OCI-LY7 (cell line): ENCODE measurements at regions not wholly inside any gene's neighbourhood (a gene's known extent, or its start where the extent isn't known, plus 50 kb on each side); places are given as distances from the start of the nearest gene placed in this dataset.

Experiments used
- BruUV-seq: library from RNA; stranded (reverse); fragments of 400-500 nt; replicated peaks from 2 replicates; lab custom pipeline; 2021; lab: Mats Ljungman, UMichigan
- CTCF ChIA-PET: fragments of 300-600 bp; sonication (Branson Sonifier 250); formaldehyde crosslinking; loops from one replicate; lab custom pipeline; 2022; ENCODE audit warnings: antibody characterized with exemption; ENCODE audit not compliant: unreplicated experiment; lab: Charles Lee
- POLR2A ChIA-PET: fragments of 300-600 bp; sonication (Branson Sonifier 250); formaldehyde crosslinking; loops from one replicate; lab custom pipeline; 2022; ENCODE audit warnings: antibody characterized with exemption; lab: Charles Lee
- DNase-seq: peaks from one replicate; pipeline ENCODE4 v3.0.0-alpha.2; 2015; ENCODE audit warnings: low spot score
- H2AFZ ChIP-seq: fragments of 200-600 bp; sonication (generic), shearing (Covaris generic); 2 replicates; pipeline ENCODE4 v1.6.1; 2014; ENCODE audit warnings: mild to moderate bottlenecking, antibody characterized with exemption, low read length, moderate library complexity
- H3K27ac ChIP-seq: fragments of 200-600 bp; sonication (generic); 2 replicates; pipeline ENCODE4 v1.5.1; 2014; ENCODE audit warnings: mixed run types, low read depth, mild to moderate bottlenecking, moderate library complexity, low read length, inconsistent platforms; ENCODE audit not compliant: poor library complexity, severe bottlenecking
- H3K36me3 ChIP-seq: fragments of 200-600 bp; sonication (generic); 2 replicates; pipeline ENCODE4 v1.6.1; 2014; ENCODE audit warnings: mild to moderate bottlenecking, antibody characterized with exemption, low read length, moderate library complexity, mixed read lengths; ENCODE audit not compliant: insufficient read depth
- H3K4me1 ChIP-seq: fragments of 200-600 bp; sonication (generic); 2 replicates; pipeline ENCODE4 v1.5.1; 2014; ENCODE audit warnings: mild to moderate bottlenecking, low read length; ENCODE audit not compliant: insufficient read depth, poor library complexity, severe bottlenecking
- H3K4me2 ChIP-seq: fragments of 200-600 bp; sonication (generic); 2 replicates; pipeline ENCODE4 v1.6.1; 2014; ENCODE audit warnings: mild to moderate bottlenecking, low read length
- H3K4me3 ChIP-seq: fragments of 200-600 bp; sonication (generic); 2 replicates; pipeline ENCODE4 v1.5.1; 2014; ENCODE audit warnings: mild to moderate bottlenecking, low read depth, low read length; ENCODE audit not compliant: poor library complexity, severe bottlenecking
- H3K79me2 ChIP-seq: fragments of 200-600 bp; sonication (generic); 2 replicates; pipeline ENCODE4 v1.6.1; 2016; ENCODE audit warnings: low read depth, mild to moderate bottlenecking, low read length, moderate library complexity, mixed read lengths; ENCODE audit not compliant: insufficient read depth
- H3K9me2 ChIP-seq: fragments of 200-600 bp; sonication (generic); 2 replicates; pipeline ENCODE4 v1.6.1; 2016; ENCODE audit warnings: mild to moderate bottlenecking, low read length, mixed read lengths; ENCODE audit not compliant: insufficient read depth
- H3K9me3 ChIP-seq: fragments of 200-600 bp; sonication (generic); 2 replicates; pipeline ENCODE4 v1.6.1; 2014; ENCODE audit warnings: mild to moderate bottlenecking, mixed run types, low read length, mixed read lengths
- H4K20me1 ChIP-seq: fragments of 200-600 bp; sonication (generic); 2 replicates; pipeline ENCODE4 v1.6.1; 2014; ENCODE audit warnings: mild to moderate bottlenecking, antibody characterized with exemption, low read length, moderate library complexity, mixed read lengths; ENCODE audit not compliant: insufficient read depth
- EZH2phosphoT487 ChIP-seq: fragments of 200-600 bp; sonication (generic); IDR thresholded peaks from 2 replicates; pipeline ENCODE4 v1.6.1; 2018; ENCODE audit warnings: low read depth, borderline replicate concordance, mild to moderate bottlenecking, mixed run types, antibody characterized with exemption, low read length, moderate library complexity, mixed read lengths
- intact Hi-C: fragments of 100-400 bp; cut with micrococcal nuclease; formaldehyde crosslinking; loops from one replicate; pipeline ENCODE4 v1.10.0; 2022; ENCODE audit not compliant: unreplicated experiment
- TF ChIP-seq, protein P1 (sequence below): fragments of 200-600 bp; sonication (generic); conservative IDR thresholded peaks from 2 replicates; pipeline ENCODE4 v1.5.1; 2014; ENCODE audit warnings: mild to moderate bottlenecking, antibody characterized with exemption, low read length, moderate library complexity, mixed read lengths

DNA sequence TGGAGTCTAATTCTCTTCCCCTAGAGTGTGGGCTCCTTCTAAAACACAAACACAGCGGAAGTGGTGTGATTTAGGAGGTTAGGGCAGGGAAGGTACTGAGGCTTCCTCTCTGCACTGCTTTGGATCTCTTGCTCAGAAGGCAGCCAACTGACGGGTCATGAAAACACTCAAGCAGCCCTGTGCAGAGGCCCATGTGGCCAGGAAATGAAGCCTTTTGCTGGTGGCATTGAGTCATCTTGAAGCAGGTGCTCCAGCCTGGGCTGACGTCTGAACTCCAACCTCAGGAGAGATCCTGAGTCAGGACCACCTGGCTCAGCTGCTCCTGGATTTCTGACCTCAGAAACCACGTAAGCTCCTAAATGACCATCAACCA, 72.9 kb downstream of the MRM1 start:
- Histone ChIP-seq H3K79me2 (no peaks in the 10 kb centered on the region), H3K9me3 (no peaks in the 10 kb centered on the region), H3K4me2 (no peak overlapping the region), H3K36me3 (no peaks in the 10 kb centered on the region), H4K20me1 (no peaks in the 10 kb centered on the region), H2AFZ (no peak overlapping the region), H3K9me2 (no peaks in the 10 kb centered on the region), H3K27ac (no peak overlapping the region), H3K4me3 (no peak overlapping the region), H3K4me1 (no peaks in the 10 kb centered on the region)
- POLR2A ChIA-PET = no interaction called here
- no TSS peak for BruUV-seq
- intact Hi-C loops = no loop called here
- CTCF ChIA-PET = no interaction called here
- no peak for DNase-seq
- TF ChIP-seq, protein P1, sequence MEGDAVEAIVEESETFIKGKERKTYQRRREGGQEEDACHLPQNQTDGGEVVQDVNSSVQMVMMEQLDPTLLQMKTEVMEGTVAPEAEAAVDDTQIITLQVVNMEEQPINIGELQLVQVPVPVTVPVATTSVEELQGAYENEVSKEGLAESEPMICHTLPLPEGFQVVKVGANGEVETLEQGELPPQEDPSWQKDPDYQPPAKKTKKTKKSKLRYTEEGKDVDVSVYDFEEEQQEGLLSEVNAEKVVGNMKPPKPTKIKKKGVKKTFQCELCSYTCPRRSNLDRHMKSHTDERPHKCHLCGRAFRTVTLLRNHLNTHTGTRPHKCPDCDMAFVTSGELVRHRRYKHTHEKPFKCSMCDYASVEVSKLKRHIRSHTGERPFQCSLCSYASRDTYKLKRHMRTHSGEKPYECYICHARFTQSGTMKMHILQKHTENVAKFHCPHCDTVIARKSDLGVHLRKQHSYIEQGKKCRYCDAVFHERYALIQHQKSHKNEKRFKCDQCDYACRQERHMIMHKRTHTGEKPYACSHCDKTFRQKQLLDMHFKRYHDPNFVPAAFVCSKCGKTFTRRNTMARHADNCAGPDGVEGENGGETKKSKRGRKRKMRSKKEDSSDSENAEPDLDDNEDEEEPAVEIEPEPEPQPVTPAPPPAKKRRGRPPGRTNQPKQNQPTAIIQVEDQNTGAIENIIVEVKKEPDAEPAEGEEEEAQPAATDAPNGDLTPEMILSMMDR = no peak

DNA sequence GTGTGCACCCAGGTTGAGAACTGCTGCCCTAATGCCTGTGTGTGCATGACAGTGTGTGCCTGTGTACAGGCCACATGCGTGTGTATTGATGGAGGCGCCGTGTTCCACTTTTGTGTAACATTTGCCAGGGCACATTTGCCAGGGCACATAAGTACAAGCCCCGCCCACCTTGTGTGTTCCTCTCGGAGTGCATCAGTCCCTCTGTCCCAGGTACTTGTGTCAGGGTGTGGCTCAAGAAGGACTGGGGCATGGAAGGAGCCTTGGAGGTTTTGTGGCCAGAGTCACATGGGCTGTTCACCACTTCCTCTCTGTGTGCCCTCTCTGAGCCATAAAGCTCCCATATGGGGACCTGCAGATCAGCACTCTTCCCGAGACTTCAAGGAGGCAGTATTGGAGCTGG, 73.9 kb downstream of the MRM1 start:
- H3K36me3 ChIP-seq = no peaks in the 10 kb centered on the region
- no TSS peak for BruUV-seq
- H3K9me3 ChIP-seq = no peaks in the 10 kb centered on the region
- POLR2A ChIA-PET = interaction anchor here (0.5 kb wide), 1 partner anchor 624 kb away, joined by 3 read pairs; no protein-coding TSS in a partner anchor
- CTCF ChIA-PET = no interaction called here
- no peaks in the 10 kb centered on the region for H4K20me1 ChIP-seq
- H3K79me2 ChIP-seq = no peaks in the 10 kb centered on the region
- no peak for TF ChIP-seq EZH2phosphoT487
- TF ChIP-seq, protein P1 = no peak
- H2AFZ ChIP-seq = no peak overlapping the region
- intact Hi-C loops = no loop called here
- H3K9me2 ChIP-seq = no peaks in the 10 kb centered on the region
- H3K4me1 ChIP-seq = no peaks in the 10 kb centered on the region
- H3K4me3 ChIP-seq = no peak overlapping the region
- H3K27ac ChIP-seq = no peak overlapping the region
- DNase-seq = no peak
- H3K4me2 ChIP-seq = no peak overlapping the region

DNA sequence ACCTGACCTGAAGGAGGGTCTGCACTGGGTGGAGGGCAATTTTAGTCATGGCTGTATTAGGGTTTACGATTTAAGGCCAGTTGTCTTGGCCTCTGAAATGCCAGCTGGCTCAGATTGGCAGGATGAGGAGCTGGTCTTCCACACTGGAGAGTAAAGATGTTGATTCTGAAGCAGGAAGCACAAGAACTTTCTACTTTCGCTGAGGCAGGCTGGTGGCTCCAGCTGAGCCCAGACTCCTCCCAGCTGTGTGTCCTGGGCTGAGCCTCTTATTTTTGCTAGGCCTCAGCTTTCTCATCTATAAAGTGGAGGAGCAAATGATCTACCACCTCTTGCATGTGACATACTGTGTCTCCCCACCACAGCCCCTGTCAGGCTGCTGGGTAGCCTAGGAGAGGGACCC, 74.4 kb downstream of the MRM1 start:
- Histone ChIP-seq H3K36me3 (no peaks in the 10 kb centered on the region), H3K27ac (no peak overlapping the region), H3K9me3 (no peaks in the 10 kb centered on the region), H4K20me1 (no peaks in the 10 kb centered on the region), H3K4me2 (no peak overlapping the region), H3K9me2 (no peaks in the 10 kb centered on the region), H3K79me2 (no peaks in the 10 kb centered on the region), H3K4me1 (no peaks in the 10 kb centered on the region), H2AFZ (no peak overlapping the region), H3K4me3 (no peak overlapping the region)
- intact Hi-C loops = no loop called here
- POLR2A ChIA-PET = interaction anchor here (0.5 kb wide), 1 partner anchor 624 kb away, joined by 3 read pairs; no protein-coding TSS in a partner anchor
- CTCF ChIA-PET = no interaction called here
- no peak for DNase-seq
- BruUV-seq = no TSS peak
- TF ChIP-seq EZH2phosphoT487 = no peak
- TF ChIP-seq, protein P1 = no peak
